HUES6 (cell line): ENCODE measurements at regions not wholly inside any gene's neighbourhood (a gene's known extent, or its start where the extent isn't known, plus 50 kb on each side); places are given as distances from the start of the nearest gene placed in this dataset.

Source experiments
- H3K27ac ChIP-seq: 2 replicates; pipeline ENCODE4 v1.7.0; 2013; ENCODE audit warnings: low read depth, mild to moderate bottlenecking, low read length, inconsistent platforms
- H3K27me3 ChIP-seq: 2 replicates; pipeline ENCODE4 v1.6.1; 2013; ENCODE audit warnings: low read length; ENCODE audit not compliant: control insufficient read depth, insufficient read depth
- H3K36me3 ChIP-seq: 2 replicates; pipeline ENCODE4 v1.6.1; 2013; ENCODE audit warnings: low read length; ENCODE audit not compliant: control insufficient read depth, insufficient read depth
- H3K4me1 ChIP-seq: 2 replicates; pipeline ENCODE4 v1.6.1; 2013; ENCODE audit warnings: low read length; ENCODE audit not compliant: control insufficient read depth, insufficient read depth
- H3K4me3 ChIP-seq: 2 replicates; pipeline ENCODE4 v1.5.1; 2013; ENCODE audit warnings: low read depth, low read length
- H3K9ac ChIP-seq: one replicate; pipeline ENCODE4 v1.6.1; 2013; ENCODE audit warnings: mild to moderate bottlenecking, low read length
- H3K9me3 ChIP-seq: 2 replicates; pipeline ENCODE4 v1.6.1; 2013; ENCODE audit warnings: low read depth, low read length; ENCODE audit not compliant: control insufficient read depth, insufficient read depth

DNA sequence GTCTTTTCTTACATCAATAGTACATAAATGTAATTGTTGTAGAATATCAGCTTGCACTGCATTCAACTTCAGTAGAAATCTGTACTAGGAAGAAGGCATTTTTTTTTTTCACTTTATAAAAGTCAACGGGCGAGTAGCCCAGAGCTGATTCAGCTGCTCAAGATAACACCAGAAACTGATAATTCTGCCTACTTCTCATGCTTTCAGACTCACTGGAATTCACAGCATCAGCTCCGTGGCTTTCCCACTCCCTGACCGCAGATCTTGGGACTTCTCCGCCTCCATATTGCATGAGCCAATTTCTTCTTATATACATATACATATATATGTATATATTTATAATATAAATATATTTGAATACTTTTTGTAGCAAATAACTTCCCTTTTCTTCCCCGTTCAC is 263.1 kb upstream of the RXFP2 start:
- Histone ChIP-seq H3K9ac (no peak overlapping the region), H3K36me3 (no peaks in the 10 kb centered on the region), H3K27me3 (no peaks in the 10 kb centered on the region), H3K27ac (no peak overlapping the region), H3K4me3 (no peak overlapping the region), H3K4me1 (no peaks in the 10 kb centered on the region), H3K9me3 (no peaks in the 10 kb centered on the region)

DNA sequence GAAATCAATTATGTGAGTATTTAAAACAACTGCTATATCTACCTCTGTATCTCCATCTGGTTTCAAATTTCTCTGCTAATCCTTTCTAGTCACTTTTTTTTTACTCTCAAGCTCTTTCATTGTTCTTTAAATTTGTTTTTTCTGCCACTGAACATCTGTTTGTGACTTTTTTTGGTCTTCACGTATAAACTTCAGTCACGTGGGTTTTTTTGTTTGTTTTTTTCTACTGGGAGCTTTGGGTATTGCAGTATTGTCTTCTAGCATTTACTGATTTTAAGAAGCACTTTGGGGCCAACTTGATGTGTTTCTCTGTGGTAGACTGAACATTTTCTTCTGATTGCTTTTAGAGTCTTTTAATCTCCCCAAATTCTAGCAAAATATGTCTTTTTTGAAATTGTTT is 262.6 kb upstream of the RXFP2 start:
- H3K9ac ChIP-seq: no peak overlapping the region
- H3K4me3 ChIP-seq: no peak overlapping the region
- H3K9me3 ChIP-seq: no peaks in the 10 kb centered on the region
- no peaks in the 10 kb centered on the region for H3K36me3 ChIP-seq
- H3K4me1 ChIP-seq: no peaks in the 10 kb centered on the region
- no peak overlapping the region for H3K27ac ChIP-seq
- H3K27me3 ChIP-seq: no peaks in the 10 kb centered on the region

DNA sequence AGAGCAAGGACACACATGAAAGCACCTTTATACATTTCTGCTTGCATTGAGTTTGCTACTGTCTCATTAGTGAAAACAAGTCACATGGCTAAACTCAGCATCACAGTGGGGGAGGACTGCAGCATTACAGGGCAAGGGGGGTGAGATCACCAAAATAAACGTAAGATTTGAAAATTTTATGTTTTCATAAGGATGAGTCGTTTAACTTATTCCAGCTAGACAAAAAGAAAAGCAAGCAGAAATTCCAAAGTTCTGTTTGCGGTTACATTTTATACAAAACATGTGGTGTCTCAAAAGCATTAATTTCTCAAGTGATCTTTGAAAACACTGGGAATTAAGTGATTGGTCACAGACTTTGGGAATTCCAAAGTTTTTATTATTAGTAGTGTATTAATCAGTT is 261.4 kb upstream of the RXFP2 start:
- no peaks in the 10 kb centered on the region for H3K4me1 ChIP-seq
- no peak overlapping the region for H3K9ac ChIP-seq
- no peak overlapping the region for H3K27ac ChIP-seq
- H3K27me3 ChIP-seq: no peaks in the 10 kb centered on the region
- H3K36me3 ChIP-seq: no peaks in the 10 kb centered on the region
- no peak overlapping the region for H3K4me3 ChIP-seq
- no peaks in the 10 kb centered on the region for H3K9me3 ChIP-seq

DNA sequence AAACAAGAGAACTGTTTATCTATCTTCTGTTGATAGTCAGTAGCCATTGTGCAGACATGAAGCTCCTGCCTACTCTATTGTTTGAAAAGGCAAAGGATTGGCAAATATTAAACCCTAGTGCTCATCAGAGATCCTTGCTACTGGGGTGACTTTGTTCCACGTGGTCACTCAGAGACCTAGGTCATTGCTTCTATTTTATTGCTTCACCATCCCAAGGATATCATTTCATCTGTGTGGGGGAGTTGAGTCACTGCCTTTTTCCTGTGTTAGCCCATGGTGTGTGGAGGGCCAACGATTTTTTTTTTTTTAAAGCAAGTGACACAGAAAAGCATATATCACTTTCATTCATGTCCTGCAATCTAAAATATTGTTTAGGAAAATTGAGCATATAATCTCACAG is 254.1 kb upstream of the RXFP2 start:
- Histone ChIP-seq H3K9me3 (no peaks in the 10 kb centered on the region), H3K27me3 (no peaks in the 10 kb centered on the region), H3K9ac (no peak overlapping the region), H3K4me1 (no peaks in the 10 kb centered on the region), H3K4me3 (no peak overlapping the region), H3K27ac (no peak overlapping the region), H3K36me3 (no peaks in the 10 kb centered on the region)

DNA sequence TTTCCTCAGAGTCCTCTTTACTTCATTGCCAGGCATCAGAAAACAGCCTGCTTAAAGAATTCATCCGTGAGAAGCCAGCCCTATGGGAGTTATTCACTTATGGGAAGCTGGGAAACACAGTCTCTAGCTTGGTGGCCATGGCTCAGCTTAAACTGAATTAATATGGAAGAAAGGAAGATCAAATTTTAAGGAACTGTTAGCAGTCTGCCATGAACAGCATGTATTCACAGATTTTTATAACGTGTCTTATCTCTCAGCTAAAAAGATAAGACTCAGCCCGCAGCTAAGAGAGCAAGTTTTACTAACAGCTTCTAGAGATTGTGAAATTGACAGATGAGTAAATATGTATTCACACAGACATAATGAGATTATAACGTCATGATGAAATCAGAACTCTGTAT is 253.7 kb upstream of the RXFP2 start:
- no peaks in the 10 kb centered on the region for H3K36me3 ChIP-seq
- H3K4me3 ChIP-seq: no peak overlapping the region
- no peak overlapping the region for H3K27ac ChIP-seq
- no peaks in the 10 kb centered on the region for H3K27me3 ChIP-seq
- H3K9me3 ChIP-seq: no peaks in the 10 kb centered on the region
- H3K9ac ChIP-seq: no peak overlapping the region
- H3K4me1 ChIP-seq: no peaks in the 10 kb centered on the region

DNA sequence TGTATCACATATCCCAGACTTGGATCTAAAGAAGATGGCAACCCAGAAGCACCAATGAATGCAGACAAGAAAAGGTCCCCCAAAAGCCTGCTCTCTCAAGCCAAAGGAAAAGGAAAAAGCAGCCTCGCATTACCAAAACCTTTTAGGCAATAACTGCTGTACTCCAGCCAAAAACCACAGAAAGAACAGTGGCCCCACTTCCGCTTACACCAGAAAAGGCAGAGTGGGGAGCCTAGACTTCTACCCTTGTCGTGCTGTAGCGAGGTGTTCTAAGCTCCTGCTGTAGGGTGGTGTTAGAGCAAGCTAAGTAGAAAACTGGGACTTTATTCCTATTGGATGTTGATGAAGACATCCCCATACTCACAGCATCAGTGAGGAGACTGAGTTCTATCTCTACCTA is 244.0 kb upstream of the RXFP2 start:
- Histone ChIP-seq H3K27ac (no peak overlapping the region), H3K9ac (no peak overlapping the region), H3K4me3 (no peak overlapping the region), H3K9me3 (peaks cover 6% of the 10 kb centered on the region; the same call in 1 of the 2 replicates), H3K27me3 (no peaks in the 10 kb centered on the region), H3K36me3 (no peaks in the 10 kb centered on the region), H3K4me1 (no peaks in the 10 kb centered on the region)

DNA sequence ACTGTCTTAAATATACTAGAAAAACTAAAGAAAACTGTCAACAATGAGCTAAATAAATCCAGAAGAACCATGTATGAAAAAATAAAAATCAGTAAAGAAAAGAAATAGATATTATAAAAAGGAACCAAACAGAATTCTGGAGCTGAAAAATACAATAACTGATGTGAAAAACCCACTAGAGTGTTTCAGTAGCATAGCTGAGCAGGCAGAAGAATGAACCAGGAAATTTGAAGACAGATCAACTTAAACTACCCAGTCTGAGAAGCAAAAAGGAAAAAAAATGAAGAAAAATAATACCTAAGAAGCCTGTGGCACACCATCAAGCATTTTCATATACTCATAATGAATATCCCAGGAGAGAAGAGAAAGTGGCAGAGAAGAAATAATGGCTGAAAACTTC is 240.1 kb upstream of the RXFP2 start:
- Histone ChIP-seq H3K4me1 (no peaks in the 10 kb centered on the region), H3K9me3 (peaks cover 6% of the 10 kb centered on the region; the same call in 1 of the 2 replicates), H3K36me3 (no peaks in the 10 kb centered on the region), H3K4me3 (no peak overlapping the region), H3K27ac (no peak overlapping the region), H3K9ac (no peak overlapping the region), H3K27me3 (no peaks in the 10 kb centered on the region)

DNA sequence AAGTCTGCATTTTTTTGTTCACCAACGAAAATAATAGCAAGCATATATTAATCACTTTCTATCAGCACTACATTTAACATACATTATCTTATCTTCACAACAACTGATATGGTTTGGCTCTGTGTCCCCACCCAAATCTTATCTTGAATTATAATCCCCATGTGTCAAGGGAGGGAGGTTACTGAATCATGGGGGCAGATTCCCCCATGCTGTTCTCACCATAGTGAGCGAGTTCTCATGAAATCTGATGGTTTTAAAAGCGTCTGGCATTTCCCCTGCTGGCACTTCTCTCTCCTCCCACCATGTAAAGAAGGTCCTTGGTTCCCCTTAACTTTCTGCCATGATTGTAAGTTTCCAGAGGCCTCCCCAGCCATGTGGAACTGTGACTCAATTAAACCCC is 235.7 kb upstream of the RXFP2 start:
- Histone ChIP-seq H3K4me1 (no peaks in the 10 kb centered on the region), H3K27me3 (no peaks in the 10 kb centered on the region), H3K4me3 (no peak overlapping the region), H3K9ac (peak overlapping the region; percentile 26), H3K36me3 (no peaks in the 10 kb centered on the region), H3K27ac (no peak overlapping the region), H3K9me3 (peaks cover 6% of the 10 kb centered on the region; the same call in 1 of the 2 replicates)

DNA sequence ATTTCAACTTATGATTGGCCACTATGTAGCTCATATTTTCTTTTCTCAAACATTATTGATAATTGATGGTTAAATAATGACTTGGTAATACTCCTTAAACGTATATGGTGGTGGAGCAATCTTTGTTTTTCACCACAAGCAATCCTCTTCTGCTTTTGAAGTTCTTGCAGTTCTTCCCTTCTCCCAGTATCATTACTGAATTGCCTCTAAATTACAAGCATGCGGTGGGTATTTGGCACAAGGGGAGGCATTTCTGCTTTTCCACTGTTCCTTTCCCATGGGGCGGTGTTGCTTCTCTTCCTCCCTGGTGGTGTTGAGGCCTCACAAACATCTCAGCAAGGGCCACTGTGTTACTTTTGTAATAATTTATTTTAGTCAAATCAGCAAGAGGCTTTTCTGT is 234.4 kb upstream of the RXFP2 start:
- H3K4me1 ChIP-seq: no peaks in the 10 kb centered on the region
- H3K27me3 ChIP-seq: no peaks in the 10 kb centered on the region
- H3K27ac ChIP-seq: no peak overlapping the region
- H3K4me3 ChIP-seq: no peak overlapping the region
- H3K9ac ChIP-seq: no peak overlapping the region
- H3K36me3 ChIP-seq: no peaks in the 10 kb centered on the region
- no peaks in the 10 kb centered on the region; the same call in 1 of the 2 replicates for H3K9me3 ChIP-seq

DNA sequence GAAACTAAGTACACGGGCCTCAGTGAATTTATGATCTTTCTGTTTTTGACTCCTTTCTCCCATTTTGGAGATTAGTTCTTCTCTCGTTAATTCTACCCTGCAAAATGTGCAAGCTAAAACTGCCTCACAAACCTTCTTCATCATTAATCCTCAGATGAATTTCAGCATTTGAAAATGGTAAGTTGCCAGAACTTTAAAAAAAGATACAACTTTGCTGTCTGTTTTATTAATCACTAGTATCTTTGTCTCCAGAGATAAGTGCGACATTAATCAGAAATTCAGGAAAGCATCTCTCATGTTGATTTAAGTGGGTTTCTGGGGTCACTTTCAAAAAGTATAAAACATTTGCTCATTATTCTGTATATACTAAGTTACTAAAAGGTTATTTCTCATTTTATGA is 227.0 kb upstream of the RXFP2 start:
- Histone ChIP-seq H3K27ac (no peak overlapping the region), H3K9ac (no peak overlapping the region), H3K4me1 (no peaks in the 10 kb centered on the region), H3K4me3 (no peak overlapping the region), H3K36me3 (no peaks in the 10 kb centered on the region), H3K9me3 (no peaks in the 10 kb centered on the region), H3K27me3 (no peaks in the 10 kb centered on the region)

DNA sequence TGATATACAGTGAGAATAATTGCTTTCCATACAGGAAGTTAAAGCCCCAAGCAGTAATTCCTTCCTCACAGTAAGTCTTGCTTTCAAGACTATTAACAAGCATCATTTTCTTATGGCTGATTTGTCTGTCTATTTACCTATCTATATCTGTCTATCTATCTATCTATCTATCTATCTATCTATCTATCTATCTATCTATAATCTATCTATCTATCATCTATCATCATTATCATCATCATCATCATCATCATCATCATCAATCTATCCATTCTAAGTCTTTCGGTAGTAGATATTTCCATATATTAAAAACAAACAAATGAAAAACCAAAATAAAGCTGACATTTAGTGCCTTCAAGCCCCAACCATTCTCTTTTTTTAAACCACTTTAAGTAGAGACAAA is 224.4 kb upstream of the RXFP2 start:
- H3K4me3 ChIP-seq: no peak overlapping the region
- no peak overlapping the region for H3K9ac ChIP-seq
- H3K9me3 ChIP-seq: no peaks in the 10 kb centered on the region
- H3K36me3 ChIP-seq: no peaks in the 10 kb centered on the region
- no peaks in the 10 kb centered on the region for H3K27me3 ChIP-seq
- no peak overlapping the region for H3K27ac ChIP-seq
- H3K4me1 ChIP-seq: no peaks in the 10 kb centered on the region

DNA sequence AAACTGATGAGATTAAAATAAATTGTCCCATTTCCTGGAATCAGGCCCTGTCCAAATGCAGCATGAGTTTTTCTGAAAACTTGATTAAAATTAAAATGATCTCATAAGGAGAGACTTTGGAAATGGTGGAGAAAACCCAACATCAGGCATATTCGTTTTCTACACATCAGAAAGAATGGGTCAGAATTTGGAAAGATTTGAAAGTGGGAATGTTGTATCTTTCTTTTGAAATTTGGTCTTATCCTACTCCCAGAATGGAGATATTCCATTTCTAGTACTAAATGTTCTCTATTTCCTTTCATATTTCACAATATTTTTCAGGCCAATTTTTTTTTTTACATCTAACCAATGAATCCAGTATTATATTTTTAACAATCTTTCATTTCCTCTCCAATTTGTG is 223.9 kb upstream of the RXFP2 start:
- Histone ChIP-seq H3K9ac (no peak overlapping the region), H3K36me3 (no peaks in the 10 kb centered on the region), H3K27ac (no peak overlapping the region), H3K9me3 (no peaks in the 10 kb centered on the region), H3K27me3 (no peaks in the 10 kb centered on the region), H3K4me3 (no peak overlapping the region), H3K4me1 (no peaks in the 10 kb centered on the region)
